HepG2 (cell line): ENCODE measurements at regions not wholly inside any gene's neighbourhood (a gene's known extent, or its start where the extent isn't known, plus 50 kb on each side); places are given as distances from the start of the nearest gene placed in this dataset.

ENCODE experiments used
- AHR ChIP-seq: IDR thresholded peaks from 2 replicates; pipeline ENCODE4 v1.6.1; 2018; ENCODE audit warnings: missing genetic modification reagents, missing compliant biosample characterization
- ATF3 ChIP-seq: sonication (generic); formaldehyde crosslinking; IDR thresholded peaks from 2 replicates; pipeline ENCODE4 v1.4.0; 2020; ENCODE audit warnings: missing genetic modification reagents
- CHCHD3 ChIP-seq: sonication (generic); formaldehyde crosslinking; IDR thresholded peaks from 2 replicates; pipeline ENCODE4 v1.8.0; 2022; ENCODE audit warnings: mild to moderate bottlenecking, missing genetic modification reagents, moderate library complexity
- CTCF ChIP-seq: sonication (generic); formaldehyde crosslinking; IDR thresholded peaks from 2 replicates; pipeline ENCODE4 v1.5.0; 2020; ENCODE audit warnings: mild to moderate bottlenecking, missing genetic modification reagents, moderate library complexity
- MXI1 ChIP-seq: IDR thresholded peaks from 3 replicates; pipeline ENCODE4 v1.6.1; 2012; ENCODE audit warnings: low read depth, low read length, inconsistent platforms, borderline replicate concordance
- MYC ChIP-seq: sonication (generic); formaldehyde crosslinking; IDR thresholded peaks from 2 replicates; pipeline ENCODE4 v1.9.0; 2021; ENCODE audit warnings: missing genetic modification reagents, borderline replicate concordance
- POLR2A ChIP-seq, 2 experiments: IDR thresholded peaks; 2 replicates each; pipeline ENCODE4 v1.6.1; 2011; ENCODE audit warnings: low read depth in 2 of 2, low read length in 2 of 2, mild to moderate bottlenecking in 1 of 2, moderate library complexity in 1 of 2; ENCODE audit not compliant: insufficient read depth in 1 of 2
- TAF1 ChIP-seq: sonication (generic); formaldehyde crosslinking; IDR thresholded peaks from 2 replicates; pipeline ENCODE4 v1.4.0; 2020; ENCODE audit warnings: missing genetic modification reagents
- ZBTB1 ChIP-seq: sonication (generic); formaldehyde crosslinking; IDR thresholded peaks from 2 replicates; pipeline ENCODE4 v1.4.0; 2020; ENCODE audit warnings: missing genetic modification reagents, borderline replicate concordance
- ZBTB20 ChIP-seq: sonication (generic); formaldehyde crosslinking; IDR thresholded peaks from 2 replicates; pipeline ENCODE4 v1.8.1; 2023; ENCODE audit warnings: missing genetic modification reagents, low read depth, mild to moderate bottlenecking, borderline replicate concordance
- ZNF331 ChIP-seq: sonication (generic); formaldehyde crosslinking; IDR thresholded peaks from 2 replicates; pipeline ENCODE4 v1.4.0; 2020; ENCODE audit warnings: missing genetic modification reagents
- ZNF430 ChIP-seq: sonication (generic); formaldehyde crosslinking; IDR thresholded peaks from 2 replicates; pipeline ENCODE4 v1.9.0; 2021; ENCODE audit warnings: mild to moderate bottlenecking, missing genetic modification reagents
- ZNF644 ChIP-seq: IDR thresholded peaks from 2 replicates; pipeline ENCODE4 v1.6.1; 2016; ENCODE audit warnings: low read depth
- TF ChIP-seq, protein P1 (sequence below): sonication (generic); formaldehyde crosslinking; IDR thresholded peaks from 2 replicates; pipeline ENCODE4 v1.8.0; 2022; ENCODE audit warnings: mild to moderate bottlenecking, missing genetic modification reagents, moderate library complexity

DNA sequence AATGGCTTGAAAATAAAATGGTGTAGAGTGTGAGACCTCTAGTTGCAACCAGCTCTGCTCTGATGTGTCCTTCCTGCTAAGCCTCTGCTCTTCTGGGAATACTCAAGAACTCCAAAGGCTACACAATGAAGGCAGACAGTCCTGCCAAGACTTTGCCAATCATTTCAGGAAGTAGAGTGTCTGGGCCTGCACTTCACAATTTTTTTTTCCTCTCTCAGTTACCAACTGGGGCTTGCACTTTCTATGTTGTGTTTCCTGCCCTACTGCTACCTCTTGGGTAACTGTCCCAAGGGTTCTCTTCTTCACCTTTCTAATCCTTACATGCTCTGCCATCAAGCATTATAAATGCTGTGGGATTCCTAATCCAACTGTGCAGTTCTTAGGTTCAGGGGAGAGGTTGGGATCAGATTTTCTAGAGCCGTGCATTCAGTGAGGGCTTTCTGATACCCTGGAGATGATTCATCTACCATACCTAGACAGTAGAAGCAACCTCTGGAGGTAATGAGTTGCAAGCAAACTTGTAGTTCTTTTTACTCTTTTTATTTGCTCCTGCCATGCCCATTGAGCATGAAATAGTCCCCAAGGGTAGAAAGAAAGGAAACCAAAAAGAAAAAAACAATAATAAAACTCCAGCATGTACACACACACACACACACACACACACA, 365.9 kb downstream of the MLLT3 start:
- TF ChIP-seq CTCF (no peak), POLR2A (IDR thresholded peaks at IDR 0.05; ENCODE audit: insufficient read depth in 1 of 2, low read depth in 2 of 2, low read length in 2 of 2) (no peak), ZNF644 (CRISPR knock-in tag) (no peak), ZNF430 (no peak), ZBTB20 (CRISPR knock-in tag) (no peak), ZNF331 (no peak), ATF3 (no peak), MYC (CRISPR knock-in tag) (no peak), CHCHD3 (CRISPR knock-in tag) (no peak), TAF1 (CRISPR knock-in tag) (no peak), ZBTB1 (CRISPR knock-in tag) (no peak), MXI1 (no peak), AHR (CRISPR knock-in tag) (no peak)
- TF ChIP-seq, protein P1, sequence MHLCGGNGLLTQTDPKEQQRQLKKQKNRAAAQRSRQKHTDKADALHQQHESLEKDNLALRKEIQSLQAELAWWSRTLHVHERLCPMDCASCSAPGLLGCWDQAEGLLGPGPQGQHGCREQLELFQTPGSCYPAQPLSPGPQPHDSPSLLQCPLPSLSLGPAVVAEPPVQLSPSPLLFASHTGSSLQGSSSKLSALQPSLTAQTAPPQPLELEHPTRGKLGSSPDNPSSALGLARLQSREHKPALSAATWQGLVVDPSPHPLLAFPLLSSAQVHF (CRISPR knock-in tag): no peak
